T-cell (primary cell): ENCODE measurements at regions not wholly inside any gene's neighbourhood (a gene's known extent, or its start where the extent isn't known, plus 50 kb on each side); places are given as distances from the start of the nearest gene placed in this dataset.

Experiments used
- ATAC-seq, 4 experiments: fragments of 200-7000 bp in 3 of 4; fragments of 150-1000 bp in 1 of 4; cut with Tn5 transposase; replicated peaks in 1 of 4; 1 replicate in 3 of 4; 2 replicates in 1 of 4; pipeline ENCODE4 v1.10.0; 2021; ENCODE audit warnings: moderate library complexity in 3 of 4, mild to moderate bottlenecking in 2 of 4, moderate number of reproducible peaks in 1 of 4
- CTCF ChIA-PET, 2 donors: fragments of 300-600 bp; sonication (Branson Sonifier 250); formaldehyde crosslinking; loops; one replicate each; lab custom pipeline; 2022; ENCODE audit warnings: antibody characterized with exemption in 2 of 2; lab: Charles Lee
- POLR2A ChIA-PET, 2 donors: fragments of 300-600 bp; sonication (Branson Sonifier 250); formaldehyde crosslinking; loops; one replicate each; lab custom pipeline; 2022; ENCODE audit warnings: antibody characterized with exemption in 2 of 2; lab: Charles Lee
- DNase-seq, 35 experiments: peaks; one replicate each; pipeline versions ENCODE4 v3.0.0 to v3.0.0-alpha.2; 2013 to 2023
- H3K27ac ChIP-seq: one replicate; pipeline ENCODE4 v1.5.1; 2013; ENCODE audit warnings: low read length
- H3K27me3 ChIP-seq, 2 experiments: replicated peaks in 1 of 2; 1 replicate in 1 of 2; 2 replicates in 1 of 2; pipeline versions ENCODE4 v1.6.1 to v1.7.0; 2013; ENCODE audit warnings: low read length in 1 of 2, mixed read lengths in 1 of 2; ENCODE audit not compliant: control insufficient read depth in 2 of 2, insufficient read depth in 2 of 2; ENCODE audit errors: extremely low read depth in 1 of 2
- H3K36me3 ChIP-seq, 2 donors: 1 replicate in 1 of 2; 2 replicates in 1 of 2; pipeline versions ENCODE4 v1.6.1 to v1.7.0; 2013; ENCODE audit warnings: low read length in 1 of 2; ENCODE audit not compliant: control insufficient read depth in 2 of 2, insufficient read depth in 1 of 2; ENCODE audit errors: extremely low read depth in 1 of 2
- H3K4me1 ChIP-seq, 2 experiments: 1 replicate in 1 of 2; 2 replicates in 1 of 2; pipeline versions ENCODE4 v1.6.1 to v1.7.0; 2013; ENCODE audit warnings: low read length in 2 of 2, mixed read lengths in 1 of 2; ENCODE audit not compliant: insufficient read depth in 2 of 2, control insufficient read depth in 1 of 2; ENCODE audit errors: extremely low read depth in 1 of 2
- H3K4me3 ChIP-seq, 2 donors: 1 replicate in 1 of 2; 2 replicates in 1 of 2; pipeline versions ENCODE4 v1.5.1 to v1.7.0; 2013; ENCODE audit warnings: mild to moderate bottlenecking in 2 of 2, low read length in 1 of 2, moderate library complexity in 1 of 2; ENCODE audit not compliant: control insufficient read depth in 1 of 2; ENCODE audit errors: extremely low read depth in 1 of 2
- H3K9me3 ChIP-seq: 2 replicates; pipeline ENCODE4 v1.7.0; 2013
- H3K27ac Mint-ChIP-seq, 2 donors: one replicate each; pipeline ENCODE4 v1.8.0; 2020 to 2021; ENCODE audit warnings: mild to moderate bottlenecking in 2 of 2, mixed read lengths in 2 of 2
- H3K27me3 Mint-ChIP-seq, 2 donors: one replicate each; pipeline ENCODE4 v1.8.0; 2021 to 2022; ENCODE audit warnings: mixed read lengths in 2 of 2
- H3K36me3 Mint-ChIP-seq: one replicate; pipeline ENCODE4 v1.8.0; 2021; ENCODE audit warnings: mixed read lengths
- H3K4me1 Mint-ChIP-seq, 3 donors: one replicate each; pipeline ENCODE4 v1.8.0; 2020 to 2022; ENCODE audit warnings: mixed read lengths in 3 of 3, mild to moderate bottlenecking in 1 of 3
- H3K4me3 Mint-ChIP-seq, 3 donors: one replicate each; pipeline ENCODE4 v1.8.0; 2020 to 2022; ENCODE audit warnings: mild to moderate bottlenecking in 3 of 3, mixed read lengths in 3 of 3, moderate library complexity in 3 of 3
- H3K9me3 Mint-ChIP-seq, 3 donors: one replicate each; pipeline ENCODE4 v1.8.0; 2020 to 2022; ENCODE audit warnings: mixed read lengths in 3 of 3
- WGBS: methylation state at CpG from one replicate; pipeline ENCODE4 v1.1.5; 2013; ENCODE audit warnings: missing lambda C conversion rate; ENCODE audit not compliant: insufficient coverage; 5-methylcytosine and 5-hydroxymethylcytosine counted together

DNA sequence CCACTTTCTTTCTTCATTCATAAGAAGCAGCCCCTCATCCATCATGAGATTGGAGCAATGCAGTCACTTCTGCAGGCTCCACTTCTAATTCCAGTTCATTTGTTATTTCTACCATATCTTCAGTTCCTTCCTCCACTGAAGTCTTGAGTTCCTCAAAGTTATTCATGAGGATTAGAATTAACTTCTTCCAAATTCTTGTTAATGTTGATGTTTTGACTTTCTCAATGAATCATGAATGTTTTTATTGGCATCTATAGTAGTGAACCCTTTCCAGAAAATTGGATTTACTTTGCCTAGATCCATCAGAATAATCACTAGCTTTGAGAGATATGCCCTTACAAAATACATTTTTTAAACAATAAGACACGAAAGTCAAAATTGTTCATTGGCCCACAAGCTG lies 2567.7 kb upstream of the PCDH20 start:
- H3K9me3 Mint-ChIP-seq, result peaks cover 5 to 21% (median 17%) of the 10 kb centered on the region in 3 donors
- no peaks in the 10 kb centered on the region for H3K36me3 ChIP-seq
- ChIA-PET CTCF (no interaction called here), POLR2A (no interaction called here)
- H3K4me1 ChIP-seq, result no peaks in the 10 kb centered on the region
- no peak overlapping the region for H3K4me3 Mint-ChIP-seq
- no CpG with 5 or more reads among the region's 1 CpG for WGBS
- no peaks in the 10 kb centered on the region for H3K27me3 ChIP-seq
- no peak overlapping the region for H3K4me3 ChIP-seq
- H3K27ac ChIP-seq, result no peak overlapping the region
- no peak overlapping the region for H3K27ac Mint-ChIP-seq
- no peaks in the 10 kb centered on the region for H3K36me3 Mint-ChIP-seq
- no peaks in the 10 kb centered on the region for H3K9me3 ChIP-seq
- no peaks in the 10 kb centered on the region for H3K27me3 Mint-ChIP-seq
- DNase-seq (no peak), ATAC-seq (no peak)
- H3K4me1 Mint-ChIP-seq, result no peaks in the 10 kb centered on the region

DNA sequence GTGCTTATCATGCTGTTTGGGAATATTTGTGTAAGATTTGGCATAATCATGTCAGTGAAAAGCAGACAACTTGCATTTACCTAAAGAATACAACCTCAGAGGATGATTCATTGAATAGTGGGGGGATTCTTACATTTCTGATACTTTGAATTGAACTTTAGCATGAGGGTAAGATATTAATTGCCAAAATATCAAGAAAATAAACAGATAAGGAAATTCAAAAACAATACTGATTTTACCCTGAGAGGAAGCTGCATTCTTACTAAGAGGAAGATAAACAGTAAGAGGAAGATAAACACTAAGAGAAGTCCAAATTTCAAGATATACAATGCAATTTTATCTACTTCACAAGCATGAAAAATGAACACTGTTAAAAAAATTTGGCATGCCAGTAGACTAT lies 2564.3 kb upstream of the PCDH20 start:
- ChIA-PET POLR2A (no interaction called here), CTCF (no interaction called here)
- no peak overlapping the region for H3K4me3 Mint-ChIP-seq
- Histone ChIP-seq H3K36me3 (no peaks in the 10 kb centered on the region), H3K9me3 (no peaks in the 10 kb centered on the region), H3K4me3 (no peak overlapping the region), H3K27me3 (no peaks in the 10 kb centered on the region), H3K27ac (no peak overlapping the region), H3K4me1 (no peaks in the 10 kb centered on the region)
- no peaks in the 10 kb centered on the region for H3K4me1 Mint-ChIP-seq
- no peaks in the 10 kb centered on the region for H3K27me3 Mint-ChIP-seq
- H3K36me3 Mint-ChIP-seq, result no peaks in the 10 kb centered on the region
- peaks cover 11 to 16% (median 16%) of the 10 kb centered on the region in 3 donors for H3K9me3 Mint-ChIP-seq
- no peak overlapping the region for H3K27ac Mint-ChIP-seq
- DNase-seq (no peak), ATAC-seq (no peak)

GRCh38 chr13:63972328-63972727 lies 2556.7 kb upstream of the PCDH20 start:
- no CpG with 5 or more reads among the region's 2 CpGs for WGBS
- Histone ChIP-seq H3K9me3 (no peaks in the 10 kb centered on the region), H3K27me3 (no peaks in the 10 kb centered on the region), H3K4me3 (no peak overlapping the region), H3K27ac (no peak overlapping the region), H3K36me3 (no peaks in the 10 kb centered on the region), H3K4me1 (no peaks in the 10 kb centered on the region)
- Mint-ChIP-seq H3K4me1 (no peaks in the 10 kb centered on the region), H3K27me3 (no peaks in the 10 kb centered on the region), H3K9me3 (peaks cover 5 to 20% (median 6%) of the 10 kb centered on the region in 3 donors), H3K4me3 (no peak overlapping the region), H3K27ac (no peak overlapping the region), H3K36me3 (no peaks in the 10 kb centered on the region)
- DNase-seq, result no peak
- ChIA-PET CTCF (no interaction called here), POLR2A (no interaction called here)
- ATAC-seq, result no peak

GRCh38 chr13:63954683-63955082 lies 2539.0 kb upstream of the PCDH20 start:
- no peaks in the 10 kb centered on the region for H3K36me3 ChIP-seq
- H3K36me3 Mint-ChIP-seq, result no peaks in the 10 kb centered on the region
- H3K27ac Mint-ChIP-seq, result no peak overlapping the region
- WGBS, result 100% methylated on average over 1 of the region's 1 CpG
- no peak overlapping the region for H3K4me3 ChIP-seq
- H3K9me3 Mint-ChIP-seq, result peaks cover 20 to 22% (median 21%) of the 10 kb centered on the region in 3 donors
- no peaks in the 10 kb centered on the region for H3K4me1 ChIP-seq
- DNase-seq (no peak), ATAC-seq (no peak)
- H3K4me3 Mint-ChIP-seq, result no peak overlapping the region
- H3K9me3 ChIP-seq, result no peaks in the 10 kb centered on the region
- no peaks in the 10 kb centered on the region for H3K27me3 ChIP-seq
- POLR2A ChIA-PET, result no interaction called here
- H3K27ac ChIP-seq, result no peak overlapping the region
- CTCF ChIA-PET, result no interaction called here
- no peaks in the 10 kb centered on the region for H3K27me3 Mint-ChIP-seq
- H3K4me1 Mint-ChIP-seq, result no peaks in the 10 kb centered on the region

- H3K27ac Mint-ChIP-seq, result no peak overlapping the region
- Histone ChIP-seq H3K9me3 (no peaks in the 10 kb centered on the region), H3K27me3 (no peaks in the 10 kb centered on the region), H3K4me3 (no peak overlapping the region), H3K27ac (no peak overlapping the region), H3K4me1 (no peaks in the 10 kb centered on the region), H3K36me3 (no peaks in the 10 kb centered on the region)
- ChIA-PET CTCF (no interaction called here), POLR2A (no interaction called here)
- no peak overlapping the region for H3K4me3 Mint-ChIP-seq
- no peaks in the 10 kb centered on the region for H3K36me3 Mint-ChIP-seq
- no CpG with 5 or more reads among the region's 3 CpGs for WGBS
- no peaks in the 10 kb centered on the region for H3K4me1 Mint-ChIP-seq
- peaks cover 5 to 13% (median 7%) of the 10 kb centered on the region in 3 donors for H3K9me3 Mint-ChIP-seq
- ATAC-seq (no peak), DNase-seq (no peak)
- H3K27me3 Mint-ChIP-seq, result no peaks in the 10 kb centered on the region
These were observed 2532.4 kb upstream of the PCDH20 start for GRCh38 chr13:63948045-63948444.

GRCh38 chr13:63944911-63945310 lies 2529.3 kb upstream of the PCDH20 start:
- CTCF ChIA-PET, result no interaction called here
- Mint-ChIP-seq H3K4me1 (no peaks in the 10 kb centered on the region), H3K9me3 (peaks cover 4 to 7% (median 7%) of the 10 kb centered on the region in 3 donors), H3K36me3 (no peaks in the 10 kb centered on the region), H3K27me3 (no peaks in the 10 kb centered on the region), H3K27ac (no peak overlapping the region), H3K4me3 (no peak overlapping the region)
- DNase-seq, result no peak
- no peaks in the 10 kb centered on the region for H3K9me3 ChIP-seq
- no peak overlapping the region for H3K27ac ChIP-seq
- no peaks in the 10 kb centered on the region for H3K36me3 ChIP-seq
- no peaks in the 10 kb centered on the region for H3K4me1 ChIP-seq
- no peaks in the 10 kb centered on the region for H3K27me3 ChIP-seq
- no peak overlapping the region for H3K4me3 ChIP-seq
- POLR2A ChIA-PET, result no interaction called here
- ATAC-seq, result no peak

GRCh38 chr13:63942372-63942771 lies 2526.7 kb upstream of the PCDH20 start:
- H3K27me3 Mint-ChIP-seq, result no peaks in the 10 kb centered on the region
- DNase-seq, result no peak
- H3K36me3 Mint-ChIP-seq, result no peaks in the 10 kb centered on the region
- no peaks in the 10 kb centered on the region for H3K4me1 Mint-ChIP-seq
- ChIA-PET POLR2A (no interaction called here), CTCF (no interaction called here)
- WGBS, result 20% methylated on average over 1 of the region's 2 CpGs
- H3K27ac Mint-ChIP-seq, result no peak overlapping the region
- no peak overlapping the region for H3K4me3 Mint-ChIP-seq
- Histone ChIP-seq H3K27me3 (no peaks in the 10 kb centered on the region), H3K9me3 (no peaks in the 10 kb centered on the region), H3K4me1 (no peaks in the 10 kb centered on the region), H3K27ac (no peak overlapping the region), H3K36me3 (no peaks in the 10 kb centered on the region), H3K4me3 (no peak overlapping the region)
- ATAC-seq, result no peak
- peaks cover 7 to 11% (median 10%) of the 10 kb centered on the region in 3 donors for H3K9me3 Mint-ChIP-seq
